ENCODE measurements at regions not wholly inside any gene's neighbourhood (a gene's known extent, or its start where the extent isn't known, plus 50 kb on each side); places are given as distances from the start of the nearest gene placed in this dataset.

DNA sequence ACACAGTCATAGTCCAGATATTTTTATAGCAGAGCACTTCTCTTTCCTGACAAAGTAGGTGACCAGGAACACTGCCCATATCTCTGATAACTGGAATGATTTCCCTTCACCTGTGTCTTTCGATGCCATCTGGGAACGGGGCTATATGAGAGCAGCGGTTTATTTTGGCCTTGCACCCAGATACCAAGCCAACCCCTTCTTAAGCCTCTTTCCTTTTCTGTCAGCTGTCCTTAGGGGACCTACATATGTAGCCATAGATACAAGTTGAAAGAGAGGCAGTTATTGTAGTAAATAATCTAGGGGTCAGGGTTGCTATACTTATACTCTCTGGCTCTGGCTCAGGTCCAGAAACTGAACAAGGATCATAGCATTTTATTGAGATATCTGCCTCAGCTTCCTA is 128.8 kb downstream of the NHLRC3 start:
- DNase-seq: no peak

DNA sequence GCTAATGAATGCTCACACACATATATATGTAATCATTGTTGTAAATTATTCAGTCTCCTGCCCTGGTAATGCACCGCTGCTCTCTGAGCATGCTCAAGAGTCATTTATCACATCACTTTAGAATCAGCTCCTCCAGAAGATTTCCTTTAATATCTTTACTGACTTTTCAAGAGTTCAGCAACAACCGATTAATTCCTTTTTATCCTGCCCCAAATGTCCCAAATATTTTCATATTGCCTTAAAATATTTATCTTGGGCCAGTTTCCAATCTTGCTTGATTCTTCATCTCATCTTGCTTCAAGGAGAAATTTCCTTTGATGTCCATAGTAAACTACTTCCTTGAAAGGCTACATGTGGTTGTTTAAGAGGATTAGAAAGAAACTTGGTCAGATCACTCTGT is 132.5 kb downstream of the NHLRC3 start:
- no peak for DNase-seq

- no peak for DNase-seq
Measured at GRCh38 chr13:39185326-39185725, 147.1 kb downstream of the NHLRC3 start.

- no peak for DNase-seq
Measured at GRCh38 chr13:39186205-39186875, 148.1 kb downstream of the NHLRC3 start.

- DNase-seq: no peak
Measured at GRCh38 chr13:39189778-39190177, 151.5 kb downstream of the NHLRC3 start.

GRCh38 chr13:39196965-39197646 is 158.8 kb downstream of the NHLRC3 start:
- no peak for DNase-seq

DNA sequence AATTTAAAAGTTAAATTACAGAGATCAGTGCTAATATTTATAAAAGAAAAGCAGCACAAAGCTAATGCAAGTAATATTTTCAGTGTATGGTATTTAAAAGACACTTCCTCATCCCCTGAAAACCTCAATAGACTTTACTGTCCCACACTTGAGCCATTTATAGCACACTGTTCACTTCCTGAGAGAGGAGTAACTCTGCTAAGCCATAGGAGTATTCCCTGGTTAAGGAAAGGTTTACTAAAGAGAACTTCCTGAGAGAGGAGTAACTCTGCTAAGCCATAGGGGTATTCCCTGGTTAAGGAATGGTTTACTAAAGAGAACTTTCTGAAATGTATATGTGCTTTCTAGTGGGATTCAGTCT is 159.4 kb downstream of the NHLRC3 start:
- no peak for DNase-seq

GRCh38 chr13:39200249-39200910 is 162.1 kb downstream of the NHLRC3 start:
- no peak for DNase-seq

- no peak for DNase-seq
Measured at GRCh38 chr13:39201180-39201579, 162.9 kb downstream of the NHLRC3 start.

GRCh38 chr13:39202746-39203145 is 164.5 kb downstream of the NHLRC3 start:
- no peak for DNase-seq

GRCh38 chr13:39208636-39209035 is 170.4 kb downstream of the NHLRC3 start:
- no peak for DNase-seq

DNA sequence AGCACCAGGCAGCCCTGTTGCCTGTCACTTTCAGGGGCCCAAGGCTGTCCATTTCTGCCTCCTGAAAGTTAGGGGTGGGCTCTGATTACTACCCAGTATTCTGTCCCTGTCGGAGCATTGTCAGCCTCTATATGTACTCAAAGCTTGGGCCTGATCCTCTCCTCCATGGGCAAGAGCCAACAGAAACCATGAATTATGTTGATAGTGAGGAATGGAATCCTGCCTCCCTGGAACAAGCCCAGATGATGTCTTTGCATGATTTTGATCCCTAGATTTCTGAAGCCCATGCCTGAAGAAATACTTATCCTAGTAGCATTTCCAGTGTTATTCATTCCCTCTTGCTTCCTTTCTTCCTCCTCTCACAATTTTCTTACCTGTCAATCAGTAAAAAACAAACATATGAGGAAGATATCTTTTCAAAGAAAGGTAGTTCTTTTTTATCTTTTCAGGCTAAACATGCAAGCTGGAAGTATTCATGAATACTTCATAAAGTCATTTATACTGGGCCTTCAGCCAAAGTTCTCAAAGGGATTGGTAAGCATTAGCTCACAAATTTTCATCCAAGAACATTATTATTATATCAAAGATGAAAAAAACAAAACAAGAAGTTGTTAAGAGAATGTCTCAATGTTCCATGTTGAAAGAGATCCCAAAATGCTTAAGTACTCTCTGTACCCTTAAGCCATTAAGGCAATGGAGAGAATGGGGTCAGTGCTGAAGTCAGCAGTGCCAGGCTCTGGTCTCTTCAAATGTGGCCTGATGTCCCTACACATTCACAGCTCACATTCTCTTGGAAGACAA is 171.7 kb downstream of the NHLRC3 start:
- no peak for DNase-seq

- DNase-seq: no peak
Measured at GRCh38 chr13:39210961-39211534, 172.8 kb downstream of the NHLRC3 start.

GRCh38 chr13:39215971-39216370 is 177.7 kb downstream of the NHLRC3 start:
- DNase-seq: no peak

DNA sequence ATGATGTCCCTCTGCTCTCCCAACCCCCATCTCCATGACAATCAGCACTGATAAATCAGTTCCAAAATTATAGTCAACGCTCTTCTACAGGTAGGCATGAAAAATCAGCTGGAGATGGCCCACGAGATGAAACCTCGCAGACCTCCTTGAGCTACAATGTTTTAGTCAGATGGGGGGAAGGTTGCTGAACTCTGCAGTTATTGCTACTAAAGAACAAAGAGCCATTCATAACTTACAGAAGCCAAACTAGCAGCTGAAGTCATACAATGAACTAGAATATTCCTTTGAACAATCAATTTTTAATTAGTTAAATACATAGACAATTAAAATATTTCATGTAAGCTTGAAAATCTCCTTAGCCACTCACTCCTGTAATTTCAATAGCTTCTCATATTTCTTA is 179.2 kb downstream of the NHLRC3 start:
- no peak for DNase-seq

DNA sequence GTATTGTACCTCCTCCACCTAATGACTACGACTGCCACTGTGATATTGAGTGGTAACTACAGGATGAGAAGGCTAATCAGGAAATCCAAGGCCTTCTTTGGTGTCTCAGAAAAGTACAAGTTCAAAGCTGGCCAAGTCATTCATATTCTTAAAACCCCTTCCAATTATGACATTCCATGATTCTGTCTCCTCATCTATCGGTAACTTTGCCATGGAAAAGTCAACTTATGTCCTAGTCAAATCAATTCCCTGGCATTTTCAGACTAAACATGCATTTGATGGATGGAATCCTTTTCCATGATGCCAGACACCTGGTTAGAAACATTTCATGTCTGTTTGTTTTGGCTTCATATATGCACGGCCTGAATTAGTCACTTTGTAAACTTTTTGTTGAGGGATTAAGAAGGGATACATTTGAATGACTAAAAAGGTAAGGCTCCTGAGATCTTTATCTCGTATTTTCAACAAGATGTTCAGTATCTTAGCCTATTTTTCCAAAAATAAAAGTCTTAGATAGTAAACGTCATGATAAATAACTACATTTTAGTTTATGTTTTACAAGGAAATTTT is 186.5 kb downstream of the NHLRC3 start:
- no peak for DNase-seq

DNA sequence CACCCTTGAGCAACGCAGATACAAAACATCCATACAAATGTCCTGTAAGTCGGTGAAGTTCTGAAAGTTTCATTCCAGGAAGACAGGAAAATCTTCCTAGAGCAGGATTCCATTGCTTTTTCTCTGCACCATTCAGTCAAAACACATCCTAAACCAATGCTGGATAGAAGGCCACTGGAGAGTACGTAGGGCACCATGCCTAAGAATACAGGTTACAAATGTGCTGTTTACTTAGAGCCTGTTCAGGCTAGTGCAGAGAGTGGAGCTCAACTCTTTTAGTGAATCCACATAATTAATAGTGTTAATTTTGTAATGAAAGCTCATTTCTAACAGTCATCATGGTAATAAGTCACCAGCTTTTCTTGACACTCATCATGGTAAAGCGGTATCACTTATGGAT is 187.6 kb downstream of the NHLRC3 start:
- no peak for DNase-seq

DNA sequence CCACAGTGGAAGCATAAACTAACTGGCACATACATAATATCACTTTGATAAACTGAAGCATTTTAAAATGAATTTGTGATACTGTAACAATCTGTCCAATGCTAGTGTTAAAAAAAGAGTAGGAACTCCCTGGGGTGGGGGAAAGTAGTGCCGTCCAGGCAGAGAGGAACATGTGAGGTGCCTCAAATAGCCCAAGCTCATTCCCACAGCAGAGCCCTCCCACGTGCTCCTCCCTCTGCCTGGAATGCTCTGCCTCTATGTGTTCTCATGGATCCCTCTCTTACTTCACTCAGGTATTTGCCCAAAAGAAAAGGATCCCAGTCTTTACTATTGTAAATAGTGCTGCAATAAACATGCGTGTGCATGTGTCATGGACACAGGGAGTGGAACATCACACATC is 188.1 kb downstream of the NHLRC3 start:
- DNase-seq: no peak

DNA sequence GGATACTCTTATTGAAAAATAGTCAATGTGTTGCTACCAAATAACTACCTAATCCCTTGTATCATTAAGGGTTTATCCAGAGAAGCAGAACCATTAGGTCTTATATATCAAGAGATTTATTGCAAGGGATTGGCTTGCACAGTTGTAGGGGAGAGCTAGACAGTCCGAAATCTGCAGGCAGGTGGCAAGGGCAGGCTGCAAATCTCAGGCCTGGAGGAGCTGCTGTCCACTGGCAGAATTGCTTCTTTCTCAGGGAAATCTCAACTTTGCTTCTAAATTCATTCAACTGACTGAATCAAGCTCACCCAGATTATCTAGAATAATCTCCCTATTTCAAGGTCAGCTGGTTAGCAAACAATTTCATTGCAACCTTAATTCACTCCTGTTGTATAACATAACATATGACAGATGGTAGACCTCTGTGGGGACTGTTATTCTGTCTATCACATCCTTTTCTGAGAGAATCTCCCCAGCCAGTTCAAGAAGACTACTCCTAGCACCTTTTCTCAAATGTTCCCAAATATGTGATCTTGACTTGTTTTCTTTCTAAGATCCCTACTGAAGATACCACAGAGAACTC is 194.2 kb downstream of the NHLRC3 start:
- no peak for DNase-seq

DNA sequence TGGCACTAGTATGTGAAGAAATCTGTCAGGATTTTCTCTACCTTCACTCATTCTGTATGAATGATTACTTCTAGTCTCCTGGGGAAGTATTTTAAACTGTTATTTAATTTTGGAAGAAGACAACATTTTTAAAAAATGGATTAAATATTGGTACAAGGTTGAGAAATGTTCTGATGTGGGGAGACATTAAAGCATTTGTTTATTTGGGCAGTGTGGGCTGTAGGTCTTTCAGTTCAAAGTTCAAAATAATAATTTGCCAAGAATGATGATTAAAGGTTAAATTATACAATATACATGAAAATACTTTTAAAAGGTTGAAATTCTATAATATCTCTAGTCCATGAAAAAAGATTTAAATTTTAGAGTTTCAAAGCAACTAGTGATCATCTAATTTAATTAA is 194.7 kb downstream of the NHLRC3 start:
- DNase-seq: no peak

- no peak for DNase-seq
Measured at GRCh38 chr13:39233519-39233918, 195.3 kb downstream of the NHLRC3 start.

GRCh38 chr13:39244561-39245230 is 206.4 kb downstream of the NHLRC3 start:
- DNase-seq: no peak
